Trophoblast cell (in vitro differentiated cells and primary cell): ENCODE measurements at regions not wholly inside any gene's neighbourhood (a gene's known extent, or its start where the extent isn't known, plus 50 kb on each side); places are given as distances from the start of the nearest gene placed in this dataset.

ENCODE experiments used
- DNase-seq, 2 donors: peaks; one replicate each; pipeline ENCODE4 v3.0.0-alpha.2; 2016
- H2AFZ ChIP-seq: 2 replicates; pipeline ENCODE4 v1.6.1; 2013; ENCODE audit warnings: low read length, moderate library complexity, mild to moderate bottlenecking; ENCODE audit not compliant: insufficient read depth, poor library complexity
- H2AK5ac ChIP-seq: 2 replicates; pipeline ENCODE4 v1.6.1; 2013; ENCODE audit warnings: mild to moderate bottlenecking, low read length
- H2BK120ac ChIP-seq: 2 replicates; pipeline ENCODE4 v1.6.1; 2013; ENCODE audit warnings: low read length, mild to moderate bottlenecking, moderate library complexity; ENCODE audit not compliant: insufficient read depth, poor library complexity
- H2BK12ac ChIP-seq: 2 replicates; pipeline ENCODE4 v1.6.1; 2013; ENCODE audit warnings: mild to moderate bottlenecking, low read length, moderate library complexity
- H2BK5ac ChIP-seq: 2 replicates; pipeline ENCODE4 v1.6.1; 2013; ENCODE audit warnings: low read length, low read depth, moderate library complexity, mild to moderate bottlenecking; ENCODE audit not compliant: poor library complexity
- H3K14ac ChIP-seq: 2 replicates; pipeline ENCODE4 v1.6.1; 2013; ENCODE audit warnings: mild to moderate bottlenecking, low read length
- H3K18ac ChIP-seq: 2 replicates; pipeline ENCODE4 v1.6.1; 2013; ENCODE audit warnings: mild to moderate bottlenecking, low read length
- H3K23ac ChIP-seq: 2 replicates; pipeline ENCODE4 v1.6.1; 2013; ENCODE audit warnings: low read length
- H3K27ac ChIP-seq: 2 replicates; pipeline ENCODE4 v1.5.1; 2013; ENCODE audit warnings: low read depth, mild to moderate bottlenecking, inconsistent platforms, low read length, moderate library complexity
- H3K27me3 ChIP-seq: 2 replicates; pipeline ENCODE4 v1.6.1; 2013; ENCODE audit warnings: inconsistent platforms, mild to moderate bottlenecking, low read length, moderate library complexity; ENCODE audit not compliant: insufficient read depth
- H3K36me3 ChIP-seq, 2 experiments: 1 replicate in 1 of 2; 2 replicates in 1 of 2; pipeline ENCODE4 v1.6.1; 2013; ENCODE audit warnings: low read length in 2 of 2, mild to moderate bottlenecking in 2 of 2, moderate library complexity in 1 of 2; ENCODE audit not compliant: insufficient read depth in 2 of 2, control insufficient read depth in 1 of 2
- H3K4ac ChIP-seq: 2 replicates; pipeline ENCODE4 v1.6.1; 2013; ENCODE audit warnings: low read depth, mild to moderate bottlenecking, low read length, moderate library complexity
- H3K4me1 ChIP-seq, 2 experiments: 1 replicate in 1 of 2; 2 replicates in 1 of 2; pipeline ENCODE4 v1.6.1; 2013; ENCODE audit warnings: low read length in 2 of 2, mild to moderate bottlenecking in 2 of 2, moderate library complexity in 1 of 2; ENCODE audit not compliant: insufficient read depth in 2 of 2, control insufficient read depth in 1 of 2
- H3K4me2 ChIP-seq: 2 replicates; pipeline ENCODE4 v1.6.1; 2013; ENCODE audit warnings: inconsistent platforms, mild to moderate bottlenecking, low read length, moderate library complexity
- H3K4me3 ChIP-seq: 2 replicates; pipeline ENCODE4 v1.5.1; 2013; ENCODE audit warnings: mild to moderate bottlenecking, low read depth, low read length, inconsistent platforms
- H3K79me1 ChIP-seq: one replicate; pipeline ENCODE4 v1.6.1; 2013; ENCODE audit warnings: low read length
- H3K79me2 ChIP-seq: 2 replicates; pipeline ENCODE4 v1.6.1; 2013; ENCODE audit warnings: low read length, mild to moderate bottlenecking; ENCODE audit not compliant: control insufficient read depth, insufficient read depth, poor library complexity
- H3K9ac ChIP-seq: 2 replicates; pipeline ENCODE4 v1.6.1; 2013; ENCODE audit warnings: mild to moderate bottlenecking, low read length
- H3K9me3 ChIP-seq: 2 replicates; pipeline ENCODE4 v1.6.1; 2013; ENCODE audit warnings: low read depth, mild to moderate bottlenecking, control low read depth, inconsistent platforms, low read length; ENCODE audit not compliant: insufficient read depth
- H4K12ac ChIP-seq: 2 replicates; pipeline ENCODE4 v1.6.1; 2013; ENCODE audit warnings: low read depth, mild to moderate bottlenecking, low read length, moderate library complexity
- H4K8ac ChIP-seq: 2 replicates; pipeline ENCODE4 v1.6.1; 2013; ENCODE audit warnings: low read depth, mild to moderate bottlenecking, low read length, moderate library complexity
- H4K91ac ChIP-seq: one replicate; pipeline ENCODE4 v1.6.1; 2013; ENCODE audit warnings: low read depth, mild to moderate bottlenecking, low read length, moderate library complexity
- WGBS: extraction: QIAGEN DNeasy Blood & Tissue Kit; methylation state at CpG from one replicate; pipeline ENCODE4 v1.1.7; 2013; ENCODE audit warnings: missing lambda C conversion rate; ENCODE audit not compliant: insufficient read length, insufficient coverage; ENCODE audit errors: extremely low coverage; 5-methylcytosine and 5-hydroxymethylcytosine counted together

- no peak overlapping the region for H3K27ac ChIP-seq
- no peaks in the 10 kb centered on the region for H3K4me1 ChIP-seq
- H3K27me3 ChIP-seq = no peaks in the 10 kb centered on the region
- H2BK120ac ChIP-seq = no peak overlapping the region
- H3K79me1 ChIP-seq = no peaks in the 10 kb centered on the region
- H3K23ac ChIP-seq = no peak overlapping the region
- H2BK5ac ChIP-seq = no peak overlapping the region
- peak; percentile 39 to 73 for DNase-seq
- no peak overlapping the region for H4K91ac ChIP-seq
- H4K8ac ChIP-seq = no peak overlapping the region
- H2BK12ac ChIP-seq = no peak overlapping the region
- no peak overlapping the region for H3K4me2 ChIP-seq
- no peak overlapping the region for H2AFZ ChIP-seq
- no peak overlapping the region for H3K18ac ChIP-seq
- no peak overlapping the region for H3K4me3 ChIP-seq
- no CpG with 5 or more reads among the region's 3 CpGs for WGBS
- H3K14ac ChIP-seq = no peak overlapping the region
- no peaks in the 10 kb centered on the region for H3K9me3 ChIP-seq
- H4K12ac ChIP-seq = no peak overlapping the region
- H2AK5ac ChIP-seq = no peak overlapping the region
- H3K79me2 ChIP-seq = no peaks in the 10 kb centered on the region
- H3K4ac ChIP-seq = no peak overlapping the region
- H3K36me3 ChIP-seq = no peaks in the 10 kb centered on the region
- H3K9ac ChIP-seq = no peak overlapping the region
Measured at GRCh38 chr13:105442949-105443699, 1092.3 kb downstream of the EFNB2 start.

DNA sequence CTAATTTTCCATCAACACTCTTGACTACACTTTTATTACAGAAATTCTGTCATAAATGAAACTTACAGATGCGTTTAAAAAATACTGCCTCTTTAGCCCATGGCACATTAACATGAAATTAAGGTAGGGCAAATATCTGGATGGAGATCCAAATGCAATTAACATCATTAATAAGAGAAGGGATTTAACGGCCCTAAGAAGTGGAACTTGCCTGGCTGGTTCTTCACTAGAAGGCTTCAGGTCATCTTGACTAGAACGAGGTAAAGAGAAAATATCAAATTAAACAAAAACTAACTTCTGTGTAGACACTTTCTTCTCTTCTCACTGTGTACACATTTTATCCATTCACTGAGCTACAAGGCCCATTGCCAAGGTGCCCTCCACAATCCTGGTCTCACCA lies 1093.4 kb downstream of the EFNB2 start:
- Histone ChIP-seq H3K79me1 (no peaks in the 10 kb centered on the region), H2AK5ac (no peak overlapping the region), H3K27ac (no peak overlapping the region), H4K8ac (no peak overlapping the region), H3K23ac (no peak overlapping the region), H3K9ac (no peak overlapping the region), H4K12ac (no peak overlapping the region), H2BK120ac (no peak overlapping the region), H3K27me3 (no peaks in the 10 kb centered on the region), H2BK5ac (no peak overlapping the region), H3K9me3 (no peaks in the 10 kb centered on the region), H2AFZ (no peak overlapping the region), H3K4me2 (no peak overlapping the region), H3K4ac (no peak overlapping the region), H3K18ac (no peak overlapping the region), H3K4me3 (no peak overlapping the region), H3K79me2 (no peaks in the 10 kb centered on the region), H3K36me3 (no peaks in the 10 kb centered on the region), H4K91ac (no peak overlapping the region), H2BK12ac (no peak overlapping the region), H3K14ac (no peak overlapping the region), H3K4me1 (no peaks in the 10 kb centered on the region)
- no CpG with 5 or more reads among the region's 3 CpGs for WGBS
- DNase-seq = no peak

DNA sequence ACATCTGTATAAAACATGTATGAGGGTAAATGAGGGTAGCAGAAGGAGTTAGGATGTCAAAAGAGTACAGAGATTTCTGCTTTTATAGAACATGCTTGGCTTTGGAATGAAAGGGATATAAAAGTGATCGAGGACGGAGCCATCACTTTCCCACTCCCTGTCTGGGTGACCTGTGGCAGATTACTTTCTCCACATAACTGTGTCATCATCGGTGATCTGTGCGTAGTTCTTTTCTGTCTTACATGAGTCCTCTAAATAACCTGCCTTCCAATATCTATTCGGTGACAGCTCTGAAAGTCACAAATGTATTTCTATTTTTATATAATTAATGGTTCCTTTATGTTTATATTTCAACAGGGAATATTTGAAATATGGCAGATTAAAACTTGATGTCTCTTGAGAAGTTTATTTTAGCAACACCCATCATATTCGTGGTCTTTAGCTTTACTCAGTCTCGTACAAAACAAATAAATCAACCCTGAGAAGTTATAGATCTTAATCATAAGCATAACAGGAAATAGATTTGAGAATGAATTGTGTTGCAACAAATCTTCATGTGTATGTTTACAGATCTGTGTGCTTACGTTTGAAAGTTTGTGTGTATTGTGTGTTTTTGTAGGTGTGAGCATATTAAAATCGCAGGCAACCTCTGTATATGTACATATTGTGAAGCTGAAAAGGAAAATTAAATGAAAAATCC lies 1094.3 kb downstream of the EFNB2 start:
- no peak overlapping the region for H4K91ac ChIP-seq
- H3K18ac ChIP-seq = no peak overlapping the region
- no peak overlapping the region for H2AK5ac ChIP-seq
- DNase-seq = no peak
- no peak overlapping the region for H3K14ac ChIP-seq
- no peaks in the 10 kb centered on the region for H3K27me3 ChIP-seq
- H3K79me2 ChIP-seq = no peaks in the 10 kb centered on the region
- no peaks in the 10 kb centered on the region for H3K9me3 ChIP-seq
- WGBS = no CpG with 5 or more reads among the region's 9 CpGs
- no peaks in the 10 kb centered on the region for H3K36me3 ChIP-seq
- no peak overlapping the region for H4K8ac ChIP-seq
- no peak overlapping the region for H4K12ac ChIP-seq
- no peak overlapping the region for H3K9ac ChIP-seq
- H3K27ac ChIP-seq = no peak overlapping the region
- no peaks in the 10 kb centered on the region for H3K79me1 ChIP-seq
- no peak overlapping the region for H2BK12ac ChIP-seq
- H2BK120ac ChIP-seq = no peak overlapping the region
- no peak overlapping the region for H3K4ac ChIP-seq
- no peak overlapping the region for H3K23ac ChIP-seq
- H3K4me2 ChIP-seq = no peak overlapping the region
- H3K4me3 ChIP-seq = no peak overlapping the region
- H2AFZ ChIP-seq = no peak overlapping the region
- no peak overlapping the region for H2BK5ac ChIP-seq
- H3K4me1 ChIP-seq = no peaks in the 10 kb centered on the region

- no peak overlapping the region for H3K9ac ChIP-seq
- H3K79me2 ChIP-seq = no peaks in the 10 kb centered on the region
- no peaks in the 10 kb centered on the region for H3K9me3 ChIP-seq
- H3K27me3 ChIP-seq = no peaks in the 10 kb centered on the region
- DNase-seq = no peak
- no peak overlapping the region for H3K23ac ChIP-seq
- no peak overlapping the region for H3K18ac ChIP-seq
- H3K4me2 ChIP-seq = no peak overlapping the region
- no peak overlapping the region for H2AK5ac ChIP-seq
- no peak overlapping the region for H3K27ac ChIP-seq
- H2AFZ ChIP-seq = no peak overlapping the region
- H4K91ac ChIP-seq = no peak overlapping the region
- H4K8ac ChIP-seq = no peak overlapping the region
- H3K4me1 ChIP-seq = no peaks in the 10 kb centered on the region
- no peak overlapping the region for H2BK5ac ChIP-seq
- no peak overlapping the region for H3K14ac ChIP-seq
- H3K79me1 ChIP-seq = no peaks in the 10 kb centered on the region
- H2BK120ac ChIP-seq = no peak overlapping the region
- no peak overlapping the region for H3K4ac ChIP-seq
- H3K36me3 ChIP-seq = no peaks in the 10 kb centered on the region
- H2BK12ac ChIP-seq = no peak overlapping the region
- no peak overlapping the region for H3K4me3 ChIP-seq
- H4K12ac ChIP-seq = no peak overlapping the region
Measured at GRCh38 chr13:105436943-105437342, 1098.5 kb downstream of the EFNB2 start.
